Gastrocnemius medialis (tissue), 4 donors: ENCODE measurements at regions not wholly inside any gene's neighbourhood (a gene's known extent, or its start where the extent isn't known, plus 50 kb on each side); places are given as distances from the start of the nearest gene placed in this dataset.

Experiments
- ATAC-seq, 2 donors: fragments of 150-250 bp; one replicate each; pipeline ENCODE4 v1.9.1; 2016
- DNase-seq, 2 donors: peaks; one replicate each; pipeline ENCODE4 v3.0.0-alpha.2; 2019
- H3K27ac ChIP-seq, 4 donors: fragments of 200-600 bp; sonication (generic); 1 replicate in 1 of 4; 2 replicates in 3 of 4; pipeline ENCODE4 v1.5.1; 2016 to 2018; ENCODE audit warnings: mild to moderate bottlenecking in 2 of 4, moderate library complexity in 1 of 4
- H3K27me3 ChIP-seq, 3 donors: fragments of 200-600 bp; sonication (generic) in 2 of 3; 1 replicate in 1 of 3; 2 replicates in 2 of 3; pipeline versions ENCODE4 v1.5.1 to v1.6.0; 2016 to 2019; ENCODE audit warnings: mild to moderate bottlenecking in 1 of 3, moderate library complexity in 1 of 3
- H3K36me3 ChIP-seq, 2 donors: fragments of 200-600 bp; sonication (generic) in 1 of 2; one replicate each; pipeline ENCODE4 v1.5.1; 2017 to 2018
- H3K4me1 ChIP-seq, 2 donors: fragments of 200-600 bp; sonication (generic) in 1 of 2; one replicate each; pipeline ENCODE4 v1.5.1; 2016 to 2017; ENCODE audit warnings: mild to moderate bottlenecking in 2 of 2
- H3K4me3 ChIP-seq, 4 donors: fragments of 200-600 bp; sonication (generic) in 3 of 4; 1 replicate in 1 of 4; 2 replicates in 3 of 4; pipeline ENCODE4 v1.5.1; 2016 to 2019; ENCODE audit warnings: mild to moderate bottlenecking in 2 of 4
- H3K9me3 ChIP-seq, 3 donors: fragments of 200-600 bp; sonication (generic) in 2 of 3; 1 replicate in 1 of 3; 2 replicates in 2 of 3; pipeline ENCODE4 v1.5.1; 2016 to 2019
- POLR2A ChIP-seq, 2 donors: fragments of 450-650 bp; IDR thresholded peaks; one replicate each; pipeline ENCODE4 v1.6.1; 2017; ENCODE audit warnings: antibody characterized with exemption in 2 of 2, mild to moderate bottlenecking in 2 of 2, moderate library complexity in 2 of 2
- in situ Hi-C, 4 donors: fragments of 200-750 bp; cut with MboI; loops; one replicate each; pipeline versions ENCODE4 v1.15.0 to v1.8.0; 2017; ENCODE audit warnings: low sequenced_read_pairs in 4 of 4
- intact Hi-C: fragments of 100-400 bp; cut with DNase I; formaldehyde crosslinking; loops from one replicate; pipeline ENCODE4 v1.15.1; 2023; ENCODE audit warnings: low total_unique reads
- TF ChIP-seq, protein P1 (sequence below), 5 experiments: fragments of 450-650 bp in 3 of 5; fragments of 200-600 bp in 2 of 5; sonication (generic) in 2 of 5; IDR thresholded peaks in 4 of 5; conservative IDR thresholded peaks in 1 of 5; 1 replicate in 4 of 5; 2 replicates in 1 of 5; pipeline ENCODE4 v1.5.1; 2016 to 2019; ENCODE audit warnings: antibody characterized with exemption in 5 of 5, mild to moderate bottlenecking in 3 of 5, moderate library complexity in 3 of 5

DNA sequence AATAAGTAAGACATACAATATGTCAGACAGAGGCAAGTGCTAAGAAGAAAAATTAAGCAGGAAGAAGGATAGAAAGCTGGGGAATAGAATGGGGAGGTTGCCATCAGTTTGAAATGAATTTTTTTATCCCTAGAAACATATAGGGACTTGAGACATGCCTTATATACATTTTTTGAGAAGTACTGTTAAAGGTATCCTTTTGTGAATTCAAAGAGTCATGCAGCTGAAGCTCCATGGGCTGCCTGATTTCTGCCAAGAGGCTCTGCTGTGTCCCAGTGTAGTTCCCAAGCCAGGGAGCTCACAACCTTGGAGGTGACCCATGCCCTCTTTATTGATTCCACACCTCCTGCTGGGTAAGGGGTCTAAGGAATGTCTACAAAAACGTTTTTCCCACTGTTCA lies 564.6 kb upstream of the DIPK2B start:
- in situ Hi-C loops (loop anchor here in 2 of 4 donors (25.0 kb wide), 1 partner anchor 253 kb away; no protein-coding TSS in a partner anchor), intact Hi-C loops (no loop called here)
- TF ChIP-seq, protein P1, sequence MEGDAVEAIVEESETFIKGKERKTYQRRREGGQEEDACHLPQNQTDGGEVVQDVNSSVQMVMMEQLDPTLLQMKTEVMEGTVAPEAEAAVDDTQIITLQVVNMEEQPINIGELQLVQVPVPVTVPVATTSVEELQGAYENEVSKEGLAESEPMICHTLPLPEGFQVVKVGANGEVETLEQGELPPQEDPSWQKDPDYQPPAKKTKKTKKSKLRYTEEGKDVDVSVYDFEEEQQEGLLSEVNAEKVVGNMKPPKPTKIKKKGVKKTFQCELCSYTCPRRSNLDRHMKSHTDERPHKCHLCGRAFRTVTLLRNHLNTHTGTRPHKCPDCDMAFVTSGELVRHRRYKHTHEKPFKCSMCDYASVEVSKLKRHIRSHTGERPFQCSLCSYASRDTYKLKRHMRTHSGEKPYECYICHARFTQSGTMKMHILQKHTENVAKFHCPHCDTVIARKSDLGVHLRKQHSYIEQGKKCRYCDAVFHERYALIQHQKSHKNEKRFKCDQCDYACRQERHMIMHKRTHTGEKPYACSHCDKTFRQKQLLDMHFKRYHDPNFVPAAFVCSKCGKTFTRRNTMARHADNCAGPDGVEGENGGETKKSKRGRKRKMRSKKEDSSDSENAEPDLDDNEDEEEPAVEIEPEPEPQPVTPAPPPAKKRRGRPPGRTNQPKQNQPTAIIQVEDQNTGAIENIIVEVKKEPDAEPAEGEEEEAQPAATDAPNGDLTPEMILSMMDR (IDR thresholded peaks at IDR 0.05 in 4 of 5, conservative IDR thresholded peaks at IDR 0.05 in 1 of 5) = no peak
- TF ChIP-seq POLR2A (IDR thresholded peaks at IDR 0.05) = no peak
- Histone ChIP-seq H3K4me1 (no peaks in the 10 kb centered on the region), H3K4me3 (no peak overlapping the region), H3K36me3 (no peaks in the 10 kb centered on the region), H3K27me3 (peaks cover 0 to 23% (median 4%) of the 10 kb centered on the region in 3 donors), H3K27ac (no peak overlapping the region), H3K9me3 (no peaks in the 10 kb centered on the region)
- DNase-seq (no peak), ATAC-seq (no peak)

- H3K4me3 ChIP-seq = no peak overlapping the region
- TF ChIP-seq POLR2A (IDR thresholded peaks at IDR 0.05) = no peak
- TF ChIP-seq, protein P1 (IDR thresholded peaks at IDR 0.05 in 4 of 5, conservative IDR thresholded peaks at IDR 0.05 in 1 of 5) = no peak
- in situ Hi-C loops (loop anchor here in 2 of 4 donors (25.0 kb wide), 1 partner anchor 251 kb away; no protein-coding TSS in a partner anchor), intact Hi-C loops (no loop called here)
- H3K27me3 ChIP-seq = peaks cover 0 to 12% (median 0%) of the 10 kb centered on the region in 3 donors
- H3K27ac ChIP-seq = no peak overlapping the region
- H3K9me3 ChIP-seq = no peaks in the 10 kb centered on the region
- no peak for ATAC-seq
- no peaks in the 10 kb centered on the region for H3K4me1 ChIP-seq
- no peaks in the 10 kb centered on the region for H3K36me3 ChIP-seq
- no peak for DNase-seq
These were observed 562.3 kb upstream of the DIPK2B start for GRCh38 chrX:45762699-45763647.

GRCh38 chrX:45761920-45762319 lies 561.2 kb upstream of the DIPK2B start:
- Histone ChIP-seq H3K27ac (no peak overlapping the region), H3K4me3 (no peak overlapping the region), H3K27me3 (peaks cover 0 to 8% (median 0%) of the 10 kb centered on the region in 3 donors), H3K4me1 (no peaks in the 10 kb centered on the region), H3K9me3 (no peaks in the 10 kb centered on the region), H3K36me3 (no peaks in the 10 kb centered on the region)
- DNase-seq (no peak), ATAC-seq (no peak)
- in situ Hi-C loops = loop anchor here in 2 of 4 donors (25.0 kb wide), 1 partner anchor 250 kb away; no protein-coding TSS in a partner anchor
- intact Hi-C loops = no loop called here
- TF ChIP-seq, protein P1 (IDR thresholded peaks at IDR 0.05 in 4 of 5, conservative IDR thresholded peaks at IDR 0.05 in 1 of 5) = no peak
- no peak for TF ChIP-seq POLR2A (IDR thresholded peaks at IDR 0.05)

DNA sequence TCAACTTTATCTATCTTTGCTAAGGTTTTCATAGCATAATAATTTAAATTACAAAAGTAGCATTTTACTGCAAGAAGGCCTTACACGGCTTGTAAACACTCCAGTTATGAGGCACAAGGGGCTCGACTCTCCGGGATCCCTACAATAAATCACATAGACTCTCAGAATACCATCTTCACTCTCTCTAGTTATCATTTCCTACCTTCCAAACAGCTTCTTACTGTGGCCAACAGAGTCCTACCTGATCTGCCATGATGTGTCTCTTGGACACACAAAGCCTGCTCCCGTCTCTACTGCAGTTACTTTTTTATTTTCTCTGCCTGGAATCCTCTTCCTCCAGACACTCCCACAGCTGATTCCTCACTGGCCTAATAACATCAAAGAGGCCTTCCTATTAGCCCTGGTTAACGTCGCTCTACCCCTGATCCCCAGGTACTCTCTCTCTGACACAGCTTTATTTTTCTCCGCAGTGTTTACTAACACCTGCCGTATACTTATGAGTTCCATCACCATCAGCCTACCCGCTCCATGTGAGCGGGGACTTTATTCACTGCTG lies 559.6 kb upstream of the DIPK2B start:
- intact Hi-C loops = no loop called here
- DNase-seq = no peak
- Histone ChIP-seq H3K4me3 (no peak overlapping the region), H3K27me3 (peaks cover 0 to 3% (median 0%) of the 10 kb centered on the region in 3 donors), H3K9me3 (no peaks in the 10 kb centered on the region), H3K4me1 (no peaks in the 10 kb centered on the region), H3K27ac (no peak overlapping the region), H3K36me3 (no peaks in the 10 kb centered on the region)
- ATAC-seq = no peak
- in situ Hi-C loops = loop anchor here in 2 of 4 donors (25.0 kb wide), 1 partner anchor 248 kb away; no protein-coding TSS in a partner anchor
- TF ChIP-seq, protein P1 (IDR thresholded peaks at IDR 0.05 in 4 of 5, conservative IDR thresholded peaks at IDR 0.05 in 1 of 5) = no peak
- no peak for TF ChIP-seq POLR2A (IDR thresholded peaks at IDR 0.05)
